Gastroesophageal sphincter (tissue), 4 donors: ENCODE measurements at regions not wholly inside any gene's neighbourhood (a gene's known extent, or its start where the extent isn't known, plus 50 kb on each side); places are given as distances from the start of the nearest gene placed in this dataset.

Source experiments
- ATAC-seq: fragments of 150-250 bp; one replicate; pipeline ENCODE4 v1.9.1; 2016; ENCODE audit warnings: mild to moderate bottlenecking, moderate library complexity
- H3K27ac ChIP-seq, 4 donors: fragments of 200-600 bp; sonication (generic) in 3 of 4; 1 replicate in 3 of 4; 2 replicates in 1 of 4; pipeline ENCODE4 v1.5.1; 2016 to 2019
- H3K27me3 ChIP-seq: fragments of 200-600 bp; sonication (generic); one replicate; pipeline ENCODE4 v1.5.1; 2019
- H3K36me3 ChIP-seq, 2 donors: fragments of 200-600 bp; sonication (generic); one replicate each; pipeline ENCODE4 v1.5.1; 2019; ENCODE audit warnings: control low read depth in 1 of 2
- H3K4me1 ChIP-seq, 3 donors: fragments of 200-600 bp; sonication (generic); 1 replicate in 2 of 3; 2 replicates in 1 of 3; pipeline ENCODE4 v1.5.1; 2016 to 2019; ENCODE audit warnings: control low read depth in 2 of 3
- H3K4me3 ChIP-seq, 2 donors: fragments of 200-600 bp; sonication (generic); one replicate each; pipeline ENCODE4 v1.5.1; 2019; ENCODE audit warnings: mild to moderate bottlenecking in 1 of 2, moderate library complexity in 1 of 2
- H3K9me3 ChIP-seq, 3 donors: fragments of 200-600 bp; sonication (generic); one replicate each; pipeline ENCODE4 v1.5.1; 2017 to 2019; ENCODE audit warnings: control low read depth in 2 of 3
- EP300 ChIP-seq: sonication (generic); formaldehyde crosslinking; IDR thresholded peaks from one replicate; pipeline ENCODE4 v1.6.1; 2017; ENCODE audit warnings: antibody characterized with exemption, mild to moderate bottlenecking
- POLR2A ChIP-seq, 2 donors: fragments of 450-650 bp; IDR thresholded peaks; one replicate each; pipeline ENCODE4 v1.6.1; 2017; ENCODE audit warnings: antibody characterized with exemption in 2 of 2, mild to moderate bottlenecking in 2 of 2, moderate library complexity in 1 of 2
- POLR2AphosphoS5 ChIP-seq: sonication (generic); formaldehyde crosslinking; IDR thresholded peaks from one replicate; pipeline ENCODE4 v1.6.1; 2017; ENCODE audit warnings: antibody characterized with exemption
- WGBS, 2 donors: methylation state at CpG; one replicate each; pipeline ENCODE4 v1.1.5; 2018; ENCODE audit warnings: low coverage in 1 of 2; 5-methylcytosine and 5-hydroxymethylcytosine counted together
- TF ChIP-seq, protein P1 (sequence below), 4 experiments: fragments of 200-600 bp in 2 of 4; fragments of 450-650 bp in 2 of 4; sonication (generic) in 1 of 4; IDR thresholded peaks; one replicate each; pipeline ENCODE4 v1.5.1; 2017 to 2019; ENCODE audit warnings: antibody characterized with exemption in 4 of 4, mild to moderate bottlenecking in 2 of 4, moderate library complexity in 2 of 4

DNA sequence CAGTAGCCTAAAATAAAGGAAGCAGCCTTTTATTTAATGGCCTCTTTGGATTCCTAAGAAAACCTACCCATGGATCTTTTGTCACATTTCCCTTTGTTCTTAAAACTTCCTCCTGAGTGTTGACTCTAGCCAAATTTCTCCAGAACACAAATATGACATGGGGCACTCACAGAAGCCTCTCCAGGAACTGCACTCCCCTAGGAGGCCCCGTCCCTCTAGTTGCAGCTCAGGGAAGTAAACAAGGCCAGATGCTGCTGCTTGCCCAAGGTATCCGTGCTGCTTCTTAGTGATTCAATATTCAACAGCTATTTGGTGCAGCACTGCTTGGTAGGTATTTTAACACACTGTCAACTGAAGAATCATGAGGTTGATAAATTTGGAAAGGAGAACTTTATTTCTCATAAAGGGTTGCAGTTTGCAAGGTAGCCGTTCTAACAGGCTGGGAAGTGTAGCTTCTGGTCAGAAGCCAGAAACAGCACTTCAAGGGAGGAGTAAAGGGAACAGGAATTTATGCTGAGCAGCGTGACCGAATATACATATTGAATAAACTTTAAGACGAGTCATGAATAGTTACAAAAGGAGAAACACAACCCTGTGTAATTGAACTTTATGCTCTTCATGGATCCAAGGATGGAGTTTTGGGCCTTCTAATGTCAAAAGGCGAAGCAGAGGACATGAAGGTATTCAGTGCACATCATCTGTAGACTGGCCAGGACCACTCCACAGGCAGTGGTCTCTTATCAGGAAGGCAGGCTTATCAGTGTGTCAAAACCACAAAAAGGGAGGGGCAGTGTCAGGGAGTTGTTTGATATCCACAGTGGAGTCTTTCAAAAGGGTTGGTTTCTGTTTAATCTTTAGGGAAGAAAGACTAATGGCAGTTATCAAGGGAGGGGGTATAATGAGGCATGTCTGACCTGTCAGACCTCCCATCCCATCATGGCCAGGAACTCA is 63.3 kb downstream of the CD24 start:
- H3K27ac ChIP-seq = no peak overlapping the region
- 55 to 63% methylated on average over 6 of the region's 7 CpGs for WGBS, 2 donors
- TF ChIP-seq POLR2AphosphoS5 = no peak
- no peak for TF ChIP-seq EP300
- no peak for TF ChIP-seq POLR2A (IDR thresholded peaks at IDR 0.05)
- TF ChIP-seq, protein P1, sequence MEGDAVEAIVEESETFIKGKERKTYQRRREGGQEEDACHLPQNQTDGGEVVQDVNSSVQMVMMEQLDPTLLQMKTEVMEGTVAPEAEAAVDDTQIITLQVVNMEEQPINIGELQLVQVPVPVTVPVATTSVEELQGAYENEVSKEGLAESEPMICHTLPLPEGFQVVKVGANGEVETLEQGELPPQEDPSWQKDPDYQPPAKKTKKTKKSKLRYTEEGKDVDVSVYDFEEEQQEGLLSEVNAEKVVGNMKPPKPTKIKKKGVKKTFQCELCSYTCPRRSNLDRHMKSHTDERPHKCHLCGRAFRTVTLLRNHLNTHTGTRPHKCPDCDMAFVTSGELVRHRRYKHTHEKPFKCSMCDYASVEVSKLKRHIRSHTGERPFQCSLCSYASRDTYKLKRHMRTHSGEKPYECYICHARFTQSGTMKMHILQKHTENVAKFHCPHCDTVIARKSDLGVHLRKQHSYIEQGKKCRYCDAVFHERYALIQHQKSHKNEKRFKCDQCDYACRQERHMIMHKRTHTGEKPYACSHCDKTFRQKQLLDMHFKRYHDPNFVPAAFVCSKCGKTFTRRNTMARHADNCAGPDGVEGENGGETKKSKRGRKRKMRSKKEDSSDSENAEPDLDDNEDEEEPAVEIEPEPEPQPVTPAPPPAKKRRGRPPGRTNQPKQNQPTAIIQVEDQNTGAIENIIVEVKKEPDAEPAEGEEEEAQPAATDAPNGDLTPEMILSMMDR (IDR thresholded peaks at IDR 0.05) = no peak
- ATAC-seq = no peak
- no peaks in the 10 kb centered on the region for H3K36me3 ChIP-seq
- H3K9me3 ChIP-seq = no peaks in the 10 kb centered on the region
- no peaks in the 10 kb centered on the region for H3K27me3 ChIP-seq
- no peak overlapping the region for H3K4me3 ChIP-seq
- no peaks in the 10 kb centered on the region for H3K4me1 ChIP-seq

DNA sequence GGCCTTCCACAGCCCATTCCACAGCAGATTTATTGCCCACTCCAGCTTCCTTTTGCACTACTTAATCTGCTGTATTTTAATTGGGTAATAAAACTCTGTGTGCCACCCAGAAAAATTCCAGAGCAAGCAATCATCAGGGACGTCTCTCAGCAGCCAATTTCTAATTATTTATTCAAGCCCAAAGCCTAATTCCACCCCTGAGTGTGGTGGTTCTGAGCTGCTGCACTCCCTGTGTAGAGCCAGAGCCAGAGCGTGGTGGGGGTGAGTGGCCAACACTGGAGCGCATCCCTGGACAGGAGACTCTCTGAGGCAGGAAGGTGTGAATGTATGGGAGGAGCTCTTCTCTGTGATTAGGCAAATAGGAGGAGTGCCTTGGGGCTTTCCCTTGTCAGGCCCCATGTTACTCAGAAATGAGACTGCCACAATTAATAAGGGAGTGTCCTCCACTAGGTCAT is 66.1 kb downstream of the CD24 start:
- no peak for ATAC-seq
- WGBS, 2 donors = 0 to 13% methylated on average over 1 to 2 of the region's 3 CpGs
- no peaks in the 10 kb centered on the region for H3K36me3 ChIP-seq
- no peak overlapping the region for H3K4me3 ChIP-seq
- no peaks in the 10 kb centered on the region for H3K27me3 ChIP-seq
- H3K9me3 ChIP-seq = no peaks in the 10 kb centered on the region
- TF ChIP-seq EP300 (no peak), POLR2A (IDR thresholded peaks at IDR 0.05) (no peak), POLR2AphosphoS5 (no peak)
- TF ChIP-seq, protein P1 (IDR thresholded peaks at IDR 0.05) = no peak
- H3K4me1 ChIP-seq = no peaks in the 10 kb centered on the region
- H3K27ac ChIP-seq = no peak overlapping the region

GRCh38 chr6:106907754-106908153 is 66.8 kb downstream of the CD24 start:
- Histone ChIP-seq H3K4me1 (no peaks in the 10 kb centered on the region), H3K9me3 (no peaks in the 10 kb centered on the region), H3K27ac (no peak overlapping the region), H3K27me3 (no peaks in the 10 kb centered on the region), H3K36me3 (no peaks in the 10 kb centered on the region), H3K4me3 (no peak overlapping the region)
- WGBS, 2 donors = 78% methylated on average over 1 of the region's 1 CpG; no CpG with 5 or more reads in 1 of the 2 donors
- TF ChIP-seq POLR2A (IDR thresholded peaks at IDR 0.05) = no peak
- TF ChIP-seq, protein P1 (IDR thresholded peaks at IDR 0.05) = no peak
- no peak for TF ChIP-seq POLR2AphosphoS5
- no peak for ATAC-seq

DNA sequence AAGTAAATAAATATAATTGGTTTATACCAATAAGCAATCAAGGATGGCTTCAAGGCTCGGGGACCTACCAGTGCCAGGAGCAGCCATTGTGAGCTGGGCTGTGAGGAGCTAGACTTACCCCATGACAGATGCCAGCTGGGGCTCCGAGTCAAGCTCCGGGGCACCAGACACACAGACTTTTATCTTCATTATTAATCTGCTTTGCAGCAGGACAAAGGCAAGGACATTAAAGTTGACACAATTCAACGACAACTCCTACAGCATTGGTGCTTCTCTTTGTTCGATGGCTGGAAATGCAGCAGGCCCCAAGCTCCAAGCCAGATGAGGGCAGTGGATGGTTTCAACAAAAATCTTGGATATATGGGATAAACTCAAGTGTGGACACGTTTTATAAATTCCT is 68.3 kb downstream of the CD24 start:
- no peaks in the 10 kb centered on the region for H3K4me1 ChIP-seq
- TF ChIP-seq, protein P1 (IDR thresholded peaks at IDR 0.05) = no peak
- TF ChIP-seq EP300 = no peak
- TF ChIP-seq POLR2AphosphoS5 = no peak
- no peak for TF ChIP-seq POLR2A (IDR thresholded peaks at IDR 0.05)
- H3K27me3 ChIP-seq = no peaks in the 10 kb centered on the region
- 62 to 80% methylated on average over 4 to 6 of the region's 6 CpGs for WGBS, 2 donors
- no peak overlapping the region for H3K4me3 ChIP-seq
- no peaks in the 10 kb centered on the region for H3K36me3 ChIP-seq
- peaks cover 0 to 15% (median 0%) of the 10 kb centered on the region in 3 donors for H3K9me3 ChIP-seq
- H3K27ac ChIP-seq = no peak overlapping the region
- no peak for ATAC-seq

DNA sequence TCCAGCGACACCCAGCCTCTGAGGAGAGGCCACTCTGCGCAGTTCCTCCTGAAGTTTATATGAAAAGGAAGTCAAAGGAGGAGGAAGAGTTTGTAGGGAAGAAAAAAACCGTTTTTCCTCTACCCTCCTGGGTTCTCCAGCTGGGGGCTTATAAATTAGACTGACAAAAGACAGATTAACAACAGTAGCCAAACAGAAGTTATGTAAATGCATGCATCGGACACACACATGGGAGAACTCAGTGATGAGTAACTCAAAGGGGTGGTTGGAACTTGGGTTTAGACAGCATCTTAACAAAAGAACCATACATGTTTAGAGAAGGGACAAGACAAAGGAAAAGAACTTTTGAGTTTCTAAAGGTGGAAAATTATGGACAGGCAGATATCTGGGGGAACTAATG is 71.2 kb downstream of the CD24 start:
- no peak for TF ChIP-seq EP300
- no peak for TF ChIP-seq POLR2AphosphoS5
- ATAC-seq = no peak
- WGBS, 2 donors = 48 to 65% methylated on average over 3 to 4 of the region's 4 CpGs
- H3K4me1 ChIP-seq = no peaks in the 10 kb centered on the region
- H3K4me3 ChIP-seq = no peak overlapping the region
- no peaks in the 10 kb centered on the region for H3K36me3 ChIP-seq
- peaks cover 0 to 30% (median 0%) of the 10 kb centered on the region in 3 donors for H3K9me3 ChIP-seq
- no peak overlapping the region for H3K27ac ChIP-seq
- H3K27me3 ChIP-seq = no peaks in the 10 kb centered on the region
